ENCODE measurements at regions not wholly inside any gene's neighbourhood (a gene's known extent, or its start where the extent isn't known, plus 50 kb on each side); places are given as distances from the start of the nearest gene placed in this dataset.

GRCh38 chr12:77594366-77594765 lies 236.3 kb upstream of the NAV3 start:
- TF ChIP-seq, protein P1, sequence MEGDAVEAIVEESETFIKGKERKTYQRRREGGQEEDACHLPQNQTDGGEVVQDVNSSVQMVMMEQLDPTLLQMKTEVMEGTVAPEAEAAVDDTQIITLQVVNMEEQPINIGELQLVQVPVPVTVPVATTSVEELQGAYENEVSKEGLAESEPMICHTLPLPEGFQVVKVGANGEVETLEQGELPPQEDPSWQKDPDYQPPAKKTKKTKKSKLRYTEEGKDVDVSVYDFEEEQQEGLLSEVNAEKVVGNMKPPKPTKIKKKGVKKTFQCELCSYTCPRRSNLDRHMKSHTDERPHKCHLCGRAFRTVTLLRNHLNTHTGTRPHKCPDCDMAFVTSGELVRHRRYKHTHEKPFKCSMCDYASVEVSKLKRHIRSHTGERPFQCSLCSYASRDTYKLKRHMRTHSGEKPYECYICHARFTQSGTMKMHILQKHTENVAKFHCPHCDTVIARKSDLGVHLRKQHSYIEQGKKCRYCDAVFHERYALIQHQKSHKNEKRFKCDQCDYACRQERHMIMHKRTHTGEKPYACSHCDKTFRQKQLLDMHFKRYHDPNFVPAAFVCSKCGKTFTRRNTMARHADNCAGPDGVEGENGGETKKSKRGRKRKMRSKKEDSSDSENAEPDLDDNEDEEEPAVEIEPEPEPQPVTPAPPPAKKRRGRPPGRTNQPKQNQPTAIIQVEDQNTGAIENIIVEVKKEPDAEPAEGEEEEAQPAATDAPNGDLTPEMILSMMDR (IDR thresholded peaks at IDR 0.05), result no peak
- TF ChIP-seq EZH2phosphoT487 (IDR thresholded peaks at IDR 0.05), result no peak

Measured in neural progenitor cell (in vitro differentiated cells).